GM21576 (cell line): ENCODE measurements at regions not wholly inside any gene's neighbourhood (a gene's known extent, or its start where the extent isn't known, plus 50 kb on each side); places are given as distances from the start of the nearest gene placed in this dataset.

Experiments
- ATAC-seq: cut with Tn5 transposase; IDR thresholded peaks from one replicate; pipeline ENCODE4 v1.9.1; 2021; ENCODE audit warnings: mild to moderate bottlenecking, moderate library complexity; ENCODE audit not compliant: unreplicated experiment

DNA sequence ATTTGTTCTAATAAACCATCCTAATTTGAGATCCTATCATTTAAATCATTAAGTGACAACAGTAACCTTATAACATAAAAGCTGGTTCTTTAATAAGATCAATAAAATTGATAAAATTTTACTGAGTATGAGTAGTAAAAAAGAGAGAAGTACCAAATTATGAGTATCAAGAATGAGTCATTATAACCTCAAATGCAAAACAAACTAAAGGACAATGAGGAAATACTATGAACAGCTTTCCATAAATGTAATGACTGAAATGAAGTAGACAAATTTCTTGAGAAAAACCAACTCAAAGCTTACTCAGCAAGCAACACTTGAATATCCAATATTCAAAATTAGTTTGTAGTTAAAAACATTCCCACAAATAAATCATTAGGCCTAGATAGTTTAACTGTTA is 433.0 kb downstream of the ZEB2 start:
- ATAC-seq: no peak

DNA sequence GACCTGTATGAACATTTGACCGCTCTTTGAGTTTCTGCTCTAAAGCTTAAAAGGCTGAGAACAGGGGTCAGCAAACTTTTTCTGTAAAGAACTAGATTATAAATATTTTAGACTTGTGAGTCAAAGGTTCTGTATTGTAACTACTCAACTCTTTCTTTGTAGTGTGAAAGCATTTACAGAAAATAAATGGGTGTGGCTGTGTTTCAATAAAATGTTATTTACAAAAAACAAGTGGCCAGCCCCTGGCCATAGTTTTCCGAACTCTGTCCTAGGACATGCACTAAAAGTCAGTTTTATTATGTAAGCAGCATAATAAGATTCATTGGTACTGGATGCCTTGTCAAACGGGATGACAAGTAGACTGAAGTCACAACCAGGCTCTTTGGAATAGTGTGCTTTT is 434.9 kb downstream of the ZEB2 start:
- no peak for ATAC-seq

DNA sequence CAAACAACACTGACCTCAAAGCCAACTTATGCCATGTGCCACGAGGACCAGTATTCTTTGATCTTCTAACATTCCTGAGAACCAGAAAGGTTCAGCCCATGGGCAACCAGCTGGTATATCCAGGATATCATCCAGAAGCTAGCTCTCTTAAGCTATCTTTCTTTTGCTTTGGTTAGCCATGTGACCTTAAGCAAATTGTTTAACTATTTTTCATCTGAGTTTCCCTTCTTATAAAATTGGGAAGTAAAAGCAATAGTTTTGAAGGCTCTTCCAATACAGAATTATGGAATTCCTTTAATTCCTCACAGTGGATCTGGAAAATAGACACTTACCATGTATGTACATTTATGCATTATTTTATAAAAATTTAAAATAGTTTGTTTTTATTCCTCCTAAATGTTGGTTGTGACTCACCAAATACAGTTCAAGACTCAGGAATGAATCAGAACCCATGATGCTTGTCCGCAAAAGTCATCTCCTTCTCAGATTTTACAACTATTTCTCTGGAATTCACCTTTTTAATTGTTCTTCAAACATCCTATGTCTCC is 435.7 kb downstream of the ZEB2 start:
- no peak for ATAC-seq

DNA sequence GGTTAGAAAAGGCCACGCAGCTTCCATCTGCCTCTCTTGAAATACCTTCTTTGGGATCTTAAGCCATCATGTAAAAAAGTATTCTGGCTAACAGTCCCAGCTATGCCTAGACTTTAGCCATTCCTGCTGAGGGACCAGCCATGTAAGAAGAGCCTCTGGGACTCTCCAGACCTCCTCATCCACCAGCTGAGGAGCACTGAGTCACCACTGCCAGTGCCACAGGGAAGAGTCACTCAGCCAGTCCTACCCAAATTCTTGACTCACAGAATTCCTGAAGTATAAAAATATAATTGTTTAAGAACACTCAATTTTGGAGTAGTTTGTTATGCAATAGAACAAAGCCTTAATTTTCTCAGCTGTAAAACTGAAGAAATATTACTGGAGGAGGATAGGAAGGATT is 436.7 kb downstream of the ZEB2 start:
- no peak for ATAC-seq

DNA sequence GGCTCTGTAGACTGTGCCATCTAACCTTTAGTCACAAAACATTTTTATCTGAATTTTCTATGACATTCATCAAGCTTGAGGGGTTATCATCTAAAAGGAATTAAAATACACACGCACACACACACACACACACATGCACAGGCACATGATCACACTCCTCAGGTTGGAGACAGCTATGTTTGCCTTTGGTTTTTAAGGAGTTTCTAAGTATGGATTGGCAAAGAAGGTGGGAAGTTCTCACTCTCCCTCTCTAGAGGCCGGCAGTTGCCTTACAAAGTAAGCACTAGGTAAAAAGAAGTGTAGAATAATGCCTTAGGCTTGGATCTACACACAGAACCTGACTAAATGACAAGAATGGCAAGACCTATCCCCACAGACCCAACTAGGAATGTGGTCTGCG is 437.1 kb downstream of the ZEB2 start:
- ATAC-seq: no peak

DNA sequence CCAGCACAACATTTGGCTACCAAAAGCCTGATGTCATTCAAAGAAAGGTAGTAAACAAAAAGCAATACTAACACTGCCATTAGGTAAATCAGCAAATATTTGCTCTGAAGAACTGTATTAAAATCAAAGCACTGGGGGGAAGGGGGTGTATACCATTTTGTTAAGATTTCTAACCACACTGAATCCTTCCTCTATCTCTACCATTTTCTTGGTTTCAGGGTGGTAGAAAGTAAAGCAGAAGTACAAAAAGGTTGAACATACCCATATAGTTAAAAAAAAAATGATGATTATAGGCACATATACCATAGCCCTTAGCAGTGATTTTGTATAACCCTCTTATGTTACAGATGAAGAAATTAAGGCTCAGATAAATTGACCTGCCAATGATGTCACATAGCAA is 437.6 kb downstream of the ZEB2 start:
- ATAC-seq: no peak

DNA sequence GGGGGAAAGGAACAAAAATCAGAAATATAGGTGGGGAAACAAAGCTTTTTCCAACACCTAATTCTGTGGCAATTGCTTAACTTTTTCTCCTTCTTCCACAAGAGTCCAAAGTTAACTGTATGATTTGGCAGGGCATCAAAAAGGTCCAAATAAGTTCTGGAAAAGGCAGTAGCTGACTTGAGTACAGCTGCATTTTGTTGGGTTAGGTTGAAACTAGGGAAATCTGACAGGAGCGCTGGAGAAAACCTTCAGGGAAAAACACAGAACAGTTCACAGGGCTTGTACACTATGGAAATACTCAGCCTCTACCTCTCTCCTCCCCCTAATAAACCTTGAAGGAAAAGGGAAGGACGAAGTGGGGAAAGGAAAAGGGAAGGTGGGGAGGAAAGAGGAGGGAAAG is 438.6 kb downstream of the ZEB2 start:
- ATAC-seq: no peak

DNA sequence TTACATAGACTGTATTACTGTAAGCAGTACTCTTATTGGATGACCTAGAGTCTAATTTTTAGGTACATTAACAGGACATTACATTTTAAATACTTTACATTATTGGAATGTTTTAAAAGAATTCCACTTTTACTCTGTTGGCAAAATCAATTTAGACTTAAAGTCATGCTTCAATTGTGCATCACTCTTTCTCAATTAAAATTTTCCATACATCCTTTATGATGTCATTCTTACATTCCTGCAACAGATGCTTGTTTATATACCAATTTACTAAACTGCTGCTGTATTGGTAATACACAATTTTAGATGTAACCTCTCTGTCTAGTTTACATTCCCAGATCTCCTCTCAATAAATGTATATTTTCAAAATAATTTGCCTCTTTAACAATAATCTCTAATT is 440.1 kb downstream of the ZEB2 start:
- ATAC-seq: no peak

DNA sequence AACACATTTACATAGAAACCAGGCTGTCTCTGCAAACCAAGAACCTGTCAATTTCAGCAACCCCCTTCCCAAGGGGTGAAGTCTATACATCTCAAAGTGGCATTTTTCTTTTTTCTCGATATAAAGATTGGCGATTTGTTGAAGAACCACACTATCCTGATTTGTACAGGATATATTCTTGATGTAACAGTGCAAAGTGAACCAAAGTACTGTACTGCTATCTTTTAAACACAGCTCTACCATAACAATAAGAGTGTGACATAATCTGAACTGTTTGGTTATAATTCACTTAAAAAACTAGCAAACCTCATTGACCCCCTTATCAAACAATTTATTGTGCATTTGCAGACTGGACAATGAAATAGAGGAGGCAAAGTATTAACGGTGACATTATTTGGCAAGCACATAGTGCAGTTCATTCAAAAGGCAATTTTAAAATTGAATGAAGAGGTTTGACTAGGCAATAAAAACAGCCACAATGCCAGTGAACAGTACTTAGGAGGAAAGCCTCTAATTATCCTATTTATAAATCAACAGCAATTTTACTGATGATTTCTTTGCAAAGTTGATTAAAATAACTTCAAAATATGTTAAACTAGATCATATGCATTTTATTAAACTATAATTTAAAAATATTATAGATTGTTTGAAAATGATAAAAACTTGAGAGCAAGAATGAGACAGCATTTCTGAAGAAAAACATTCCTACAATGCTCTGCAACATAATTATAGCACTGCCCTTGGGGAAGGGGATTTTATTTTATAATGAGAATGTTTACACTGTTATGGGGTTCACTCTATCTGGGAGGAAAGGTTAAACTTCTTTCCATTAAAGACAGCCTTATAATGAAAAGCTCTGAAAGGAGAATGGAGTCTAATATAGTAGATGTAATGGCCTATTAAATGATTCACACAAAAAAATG is 440.9 kb downstream of the ZEB2 start:
- ATAC-seq: no peak

DNA sequence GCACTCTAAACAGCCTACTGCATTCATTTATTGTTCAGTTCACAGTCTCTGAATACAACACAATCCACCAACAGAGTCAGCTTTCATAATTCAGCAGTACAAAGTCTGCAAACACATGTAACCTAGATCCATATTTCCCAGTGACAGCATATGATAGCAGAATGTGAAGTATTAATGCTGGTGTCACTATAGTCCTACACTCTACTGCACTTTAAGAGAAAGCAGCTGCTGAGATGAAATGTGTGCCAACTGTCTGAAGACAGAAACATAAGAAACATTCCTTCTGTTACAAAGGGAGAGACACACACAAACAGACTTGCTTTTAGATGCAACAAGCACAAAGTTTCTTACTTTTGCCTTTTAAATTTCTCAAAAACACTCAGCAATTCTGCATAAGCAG is 441.8 kb downstream of the ZEB2 start:
- no peak for ATAC-seq

DNA sequence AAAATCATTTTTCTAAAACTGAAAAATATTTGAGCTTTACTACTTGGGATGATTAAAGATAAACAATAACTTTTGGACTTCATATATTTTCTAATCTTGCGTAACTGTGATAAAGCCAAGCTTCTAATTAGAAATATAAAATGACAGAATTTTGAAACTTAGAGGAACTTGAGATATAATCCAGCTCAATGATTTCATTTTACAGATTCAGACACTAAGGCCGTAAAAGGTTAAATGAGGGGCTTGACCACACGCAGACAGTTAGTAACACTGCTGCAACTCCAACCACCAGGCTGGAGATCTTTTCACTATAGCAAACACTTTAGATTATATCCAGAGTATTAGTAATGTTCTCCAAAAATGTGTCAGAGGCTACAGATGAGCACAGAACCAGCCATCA is 445.5 kb downstream of the ZEB2 start:
- no peak for ATAC-seq

DNA sequence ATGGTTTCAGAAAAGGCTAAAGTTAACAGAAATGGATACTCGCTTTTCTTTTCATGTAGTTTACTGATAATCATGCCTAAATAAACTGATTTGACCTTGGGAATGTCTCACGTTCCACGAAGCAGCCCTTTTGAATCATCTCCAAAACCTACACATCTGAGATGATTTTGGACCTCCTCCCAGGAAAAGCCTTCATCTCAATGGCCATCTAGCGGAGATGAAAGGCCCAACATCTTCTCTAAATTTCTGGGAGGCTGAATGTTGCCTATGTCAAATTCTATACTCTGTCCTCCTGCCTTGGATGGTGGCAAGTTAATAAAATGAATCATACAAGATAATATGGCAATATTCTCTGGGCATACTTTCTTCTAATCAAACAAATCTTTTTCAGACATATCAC is 448.5 kb downstream of the ZEB2 start:
- ATAC-seq: no peak

DNA sequence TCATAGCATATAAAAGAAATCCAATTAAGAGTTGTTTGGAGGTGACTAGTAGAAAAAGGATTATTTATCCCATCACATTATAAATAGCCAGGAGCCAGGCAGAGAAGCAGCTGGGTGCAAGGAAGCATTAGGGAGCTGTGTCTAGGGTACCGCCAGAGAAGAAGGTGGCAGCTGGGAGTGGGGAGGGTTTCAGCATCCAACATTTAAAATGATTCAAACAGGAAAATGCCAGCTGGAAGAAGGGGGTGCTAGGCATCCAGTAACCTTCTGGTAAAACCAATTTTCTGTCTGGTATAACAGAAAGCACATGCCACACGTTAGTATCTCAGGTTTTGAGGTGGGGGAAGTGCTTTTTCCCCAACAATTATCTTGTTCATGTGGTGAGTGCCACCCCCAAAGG is 452.4 kb downstream of the ZEB2 start:
- ATAC-seq: no peak

DNA sequence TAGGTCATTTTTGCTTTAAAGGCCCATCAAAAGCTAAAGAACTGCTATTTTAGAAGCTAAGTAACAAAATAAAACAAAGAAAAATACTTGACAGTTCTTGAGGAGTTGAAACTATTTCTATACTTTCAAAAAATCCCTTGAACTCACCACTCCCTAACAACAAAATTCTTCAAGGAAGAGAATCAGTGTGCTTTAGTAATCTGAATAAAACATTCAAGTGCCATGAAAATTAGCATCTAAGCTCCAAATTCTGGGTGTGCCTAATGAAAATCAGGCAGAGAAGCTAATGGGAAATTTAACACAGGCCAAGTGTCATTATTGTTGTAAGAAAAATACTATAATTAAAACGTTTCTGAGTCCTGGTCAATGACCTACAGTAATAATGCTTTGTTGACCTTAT is 456.3 kb downstream of the ZEB2 start:
- no peak for ATAC-seq

DNA sequence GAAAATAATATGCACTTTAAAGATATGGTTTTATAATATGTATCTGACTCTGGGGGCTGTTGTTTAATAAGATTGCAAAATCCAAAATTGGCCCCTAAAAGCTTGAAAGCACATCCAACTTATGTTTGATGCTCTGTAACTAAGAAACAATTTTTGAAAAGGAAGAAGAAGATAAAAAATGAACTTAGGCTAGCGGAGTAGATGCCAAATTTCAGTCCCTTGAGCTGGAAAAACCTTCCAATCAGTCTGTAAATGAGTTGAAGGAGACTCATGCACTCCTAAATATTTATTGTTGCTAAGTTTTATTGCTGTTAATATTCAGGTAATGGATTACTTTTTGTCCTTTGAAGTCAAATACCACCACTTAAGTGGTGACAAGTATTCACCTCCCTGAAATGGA is 465.0 kb downstream of the ZEB2 start:
- no peak for ATAC-seq

DNA sequence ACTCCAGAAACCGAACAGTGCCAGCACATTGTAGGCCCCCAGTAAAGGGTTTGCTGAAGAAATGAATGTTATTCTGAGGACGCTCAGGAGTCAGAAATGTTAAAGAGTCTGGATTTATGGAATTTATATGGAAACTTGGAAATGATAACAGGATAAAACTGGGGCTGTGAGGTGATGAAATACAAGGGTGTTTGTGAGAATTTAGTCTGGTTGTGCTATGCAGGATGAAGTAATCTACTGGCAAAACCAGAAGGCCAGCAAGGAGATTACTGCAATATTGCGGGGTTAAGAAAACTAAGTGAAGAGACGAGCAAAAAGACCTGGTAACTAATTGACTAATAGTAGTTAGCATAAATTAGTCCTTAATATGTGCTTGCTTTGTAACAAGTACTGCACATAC is 467.8 kb downstream of the ZEB2 start:
- ATAC-seq: no peak

DNA sequence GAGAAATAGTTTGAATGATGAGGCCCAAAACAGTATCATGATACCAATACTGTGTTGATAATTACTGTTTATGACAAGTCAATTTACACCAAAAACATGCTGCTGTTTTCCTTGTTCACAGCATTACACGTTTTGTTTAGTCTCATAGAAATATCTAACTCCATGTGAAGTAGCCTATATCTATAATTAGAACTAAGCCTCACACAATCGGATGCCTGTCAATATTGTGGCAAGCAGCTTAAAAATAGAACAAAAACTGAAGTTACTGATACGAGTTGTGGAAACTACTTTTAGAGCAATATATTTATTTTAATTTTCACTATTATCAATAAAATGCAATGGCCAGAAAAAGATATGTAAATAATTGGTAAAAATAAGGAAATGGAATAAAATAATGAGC is 470.8 kb downstream of the ZEB2 start:
- ATAC-seq: no peak

DNA sequence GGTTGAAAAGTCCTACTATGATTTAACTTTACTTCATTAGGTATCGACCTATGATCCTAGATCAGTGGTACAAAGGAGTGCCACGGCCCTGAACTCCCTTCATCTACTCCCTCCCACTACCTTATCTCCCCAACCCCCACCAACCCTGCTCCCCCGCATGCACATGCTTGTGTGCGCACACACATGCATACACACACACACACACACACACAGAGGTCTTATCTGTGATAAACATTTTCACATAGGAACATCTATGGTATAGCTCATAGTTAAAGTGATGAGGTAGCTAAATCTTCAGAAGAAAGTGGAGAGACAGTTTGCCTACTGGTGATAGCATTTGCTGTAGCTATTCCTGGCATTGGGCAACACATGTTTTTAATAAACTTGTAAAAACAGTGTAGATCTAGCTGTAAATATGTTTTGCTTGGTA is 471.3 kb downstream of the ZEB2 start:
- ATAC-seq: no peak

DNA sequence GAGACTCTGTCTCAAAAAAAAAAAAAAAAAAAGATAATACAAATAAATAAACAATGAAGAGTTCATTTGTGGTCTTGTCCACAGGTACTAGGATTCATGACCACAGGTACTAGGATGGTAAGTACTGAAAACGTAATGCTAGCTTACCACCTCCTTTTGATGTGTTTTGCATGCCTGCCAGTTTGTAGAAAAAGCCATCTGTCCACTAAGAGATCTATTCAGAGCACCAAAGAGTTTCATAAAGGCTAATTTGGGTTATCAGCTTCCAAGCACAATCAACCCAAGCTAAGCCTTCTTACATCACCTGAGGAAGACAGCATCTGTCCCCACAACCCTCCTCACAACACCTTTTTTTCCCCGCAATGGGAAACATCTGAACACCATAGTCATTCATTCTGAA is 477.2 kb downstream of the ZEB2 start:
- ATAC-seq: no peak

DNA sequence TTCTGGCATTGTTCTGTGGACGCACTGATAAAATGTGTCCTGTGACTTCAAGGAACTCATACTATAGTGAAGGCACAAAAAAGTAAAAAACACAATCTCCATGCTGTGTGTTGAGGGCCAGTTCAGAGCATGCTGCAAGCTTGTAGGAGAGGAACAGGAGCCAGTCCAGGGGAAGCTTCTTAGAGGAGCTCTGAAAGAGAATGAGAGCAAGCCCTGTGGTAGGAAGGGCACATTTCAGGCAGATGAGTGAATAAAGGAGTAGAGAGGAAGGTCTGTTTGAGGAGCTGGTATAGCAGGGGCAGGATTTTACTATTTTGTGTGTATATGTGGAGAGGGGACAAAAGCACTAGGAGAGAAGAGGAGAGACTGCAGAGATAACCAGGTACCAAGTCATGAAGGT is 478.3 kb downstream of the ZEB2 start:
- ATAC-seq: no peak

DNA sequence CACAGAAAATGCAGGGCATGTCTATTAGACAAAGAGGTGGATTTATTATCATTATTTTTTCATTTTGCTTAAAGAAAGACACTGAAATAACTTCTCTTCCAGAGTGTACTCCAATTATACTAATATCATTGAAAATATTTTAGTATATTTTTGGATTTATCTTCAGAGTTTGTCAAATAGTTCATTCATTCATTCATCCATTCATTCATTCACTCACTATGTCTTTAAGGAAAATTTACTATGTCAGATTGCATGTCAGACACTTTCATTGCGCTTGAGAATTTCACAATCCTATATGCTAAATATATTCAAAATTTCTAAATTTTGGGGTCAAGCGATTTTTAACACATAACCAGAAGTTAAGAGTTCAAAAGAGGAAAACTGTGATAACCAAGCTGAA is 479.1 kb downstream of the ZEB2 start:
- no peak for ATAC-seq

DNA sequence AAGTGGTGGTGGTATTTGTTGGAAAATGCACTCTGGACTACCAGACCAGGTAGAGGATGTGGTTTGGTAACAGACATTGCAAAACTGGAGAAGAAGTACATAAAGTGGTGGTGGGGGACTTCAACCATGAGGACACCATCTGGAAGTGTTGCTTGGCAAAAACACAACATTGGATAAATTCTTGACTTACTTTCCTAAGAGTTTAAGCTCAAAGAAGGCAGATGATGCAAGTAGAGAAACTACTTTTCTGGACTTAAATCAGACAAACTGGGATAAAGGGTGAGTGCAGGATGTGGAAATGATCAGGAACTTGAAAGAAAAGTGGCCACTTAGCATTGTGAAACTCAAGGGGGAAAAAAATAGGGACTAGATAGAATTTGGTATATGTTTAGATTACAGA is 487.4 kb downstream of the ZEB2 start:
- ATAC-seq: no peak

DNA sequence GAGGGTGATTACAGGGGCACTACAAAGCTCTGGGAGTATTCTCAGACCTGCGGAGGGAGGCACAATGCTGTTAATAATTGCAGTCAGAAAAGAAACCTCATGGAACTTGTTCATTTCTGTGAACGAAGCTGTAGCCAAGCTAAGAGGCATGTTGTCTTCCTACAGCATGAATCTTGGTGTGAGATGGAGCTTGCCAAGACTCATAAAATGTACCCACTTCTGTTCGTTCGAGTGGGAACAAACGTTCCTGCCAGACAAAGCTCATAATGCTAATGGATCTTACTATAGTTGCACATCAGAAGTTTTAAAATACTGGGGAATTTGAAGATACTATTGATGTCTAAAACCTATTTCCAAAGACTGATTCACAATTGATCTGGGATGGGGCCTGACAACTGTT is 489.1 kb downstream of the ZEB2 start:
- no peak for ATAC-seq
